HG03025 (cell line): ENCODE measurements at regions not wholly inside any gene's neighbourhood (a gene's known extent, or its start where the extent isn't known, plus 50 kb on each side); places are given as distances from the start of the nearest gene placed in this dataset.

Source experiments
- ATAC-seq: cut with Tn5 transposase; IDR thresholded peaks from one replicate; pipeline ENCODE4 v1.9.1; 2021; ENCODE audit warnings: mild to moderate bottlenecking, moderate library complexity; ENCODE audit not compliant: unreplicated experiment, low FRiP score

GRCh38 chr10:2478656-2479055 lies 588.7 kb upstream of the PFKP start:
- no peak for ATAC-seq

GRCh38 chr10:2476812-2477553 lies 590.4 kb upstream of the PFKP start:
- ATAC-seq: no peak

GRCh38 chr10:2476218-2476811 lies 591.0 kb upstream of the PFKP start:
- ATAC-seq: no peak

- ATAC-seq: no peak
Observed at GRCh38 chr10:2475711-2476217, 591.6 kb upstream of the PFKP start.

- ATAC-seq: no peak
Observed at GRCh38 chr10:2471811-2472210, 595.5 kb upstream of the PFKP start.

GRCh38 chr10:2469802-2470201 lies 597.5 kb upstream of the PFKP start:
- ATAC-seq: no peak

GRCh38 chr10:2464483-2464882 lies 602.9 kb upstream of the PFKP start:
- no peak for ATAC-seq

- no peak for ATAC-seq
Observed at GRCh38 chr10:2463316-2463715, 604.0 kb upstream of the PFKP start.

- ATAC-seq: no peak
Observed at GRCh38 chr10:2462581-2462980, 604.8 kb upstream of the PFKP start.

GRCh38 chr10:2460812-2461211 lies 606.5 kb upstream of the PFKP start:
- ATAC-seq: no peak

- ATAC-seq: no peak
Observed at GRCh38 chr10:2459713-2460112, 607.6 kb upstream of the PFKP start.

- no peak for ATAC-seq
Observed at GRCh38 chr10:2456834-2457233, 610.5 kb upstream of the PFKP start.

GRCh38 chr10:2445370-2445769 lies 622.0 kb upstream of the PFKP start:
- ATAC-seq: no peak

GRCh38 chr10:2439983-2440382 lies 627.4 kb upstream of the PFKP start:
- no peak for ATAC-seq

GRCh38 chr10:2439000-2439399 lies 628.3 kb upstream of the PFKP start:
- ATAC-seq: no peak

- no peak for ATAC-seq
Observed at GRCh38 chr10:2438248-2438939, 629.0 kb upstream of the PFKP start.

- no peak for ATAC-seq
Observed at GRCh38 chr10:2436933-2437332, 630.4 kb upstream of the PFKP start.

- no peak for ATAC-seq
Observed at GRCh38 chr10:2431961-2432360, 635.4 kb upstream of the PFKP start.

GRCh38 chr10:2427412-2427811 lies 639.9 kb upstream of the PFKP start:
- ATAC-seq: no peak

GRCh38 chr10:2425320-2425719 lies 642.0 kb upstream of the PFKP start:
- ATAC-seq: no peak

GRCh38 chr10:2414562-2414961 lies 652.8 kb upstream of the PFKP start:
- ATAC-seq: no peak

GRCh38 chr10:2414039-2414438 lies 653.3 kb upstream of the PFKP start:
- no peak for ATAC-seq
